HEK293 (cell line): ENCODE measurements at regions not wholly inside any gene's neighbourhood (a gene's known extent, or its start where the extent isn't known, plus 50 kb on each side); places are given as distances from the start of the nearest gene placed in this dataset.

Experiments
- CTCF ChIA-PET: fragments of 350-600 bp; formaldehyde crosslinking; extraction: SDS; loops from one replicate; lab custom pipeline; 2021; ENCODE audit warnings: antibody characterized with exemption; lab: Yijun Ruan, JAX
- POLR2A ChIA-PET: fragments of 300-600 bp; formaldehyde crosslinking; extraction: SDS; loops from one replicate; lab custom pipeline; 2020; ENCODE audit warnings: antibody characterized with exemption, inconsistent platforms; lab: Yijun Ruan, JAX
- H3K27ac ChIP-seq: fragments of 200-500 bp; sonication (Bioruptor generic); 2 replicates; pipeline ENCODE4 v1.5.1; 2014; ENCODE audit warnings: low read depth, low read length, control low read depth, inconsistent platforms; ENCODE audit errors: extremely low read depth
- H3K36me3 ChIP-seq, 2 experiments: fragments of 200-500 bp in 1 of 2; sonication (Bioruptor generic) in 1 of 2; 1 replicate in 1 of 2; 2 replicates in 1 of 2; pipeline ENCODE4 v1.5.1; 2014 to 2017; ENCODE audit warnings: inconsistent platforms in 2 of 2, low read length in 2 of 2; ENCODE audit not compliant: control insufficient read depth in 2 of 2, insufficient read depth in 1 of 2
- H3K4me1 ChIP-seq: fragments of 200-500 bp; sonication (Bioruptor generic); 2 replicates; pipeline ENCODE4 v1.5.1; 2014; ENCODE audit warnings: mild to moderate bottlenecking, low read length, inconsistent platforms; ENCODE audit not compliant: control insufficient read depth, insufficient read depth
- H3K4me3 ChIP-seq: 2 replicates; pipeline ENCODE4 v1.5.1; 2011; ENCODE audit warnings: low read depth, mild to moderate bottlenecking, control low read depth, low read length, moderate library complexity
- H3K9me3 ChIP-seq: fragments of 200-500 bp; sonication (Bioruptor generic); 2 replicates; pipeline ENCODE4 v1.5.1; 2014; ENCODE audit warnings: low read depth, low read length, inconsistent platforms; ENCODE audit not compliant: control insufficient read depth, insufficient read depth
- ELK4 ChIP-seq: IDR thresholded peaks from 2 replicates; pipeline ENCODE4 v1.6.1; 2011; ENCODE audit warnings: mild to moderate bottlenecking, low read depth, low read length, borderline replicate concordance
- FEZF1 ChIP-seq: fragments of 450-650 bp; formaldehyde crosslinking; IDR thresholded peaks from 2 replicates; pipeline ENCODE4 v1.5.1; 2016; ENCODE audit warnings: missing biosample characterization, missing genetic modification characterization
- HOXD13 ChIP-seq: sonication (generic); formaldehyde crosslinking; IDR thresholded peaks from 2 replicates; pipeline ENCODE4 v1.8.0; 2022; ENCODE audit warnings: missing genetic modification reagents, borderline replicate concordance
- PRDM1 ChIP-seq: fragments of 450-650 bp; formaldehyde crosslinking; IDR thresholded peaks from 2 replicates; pipeline ENCODE4; 2016; ENCODE audit warnings: missing biosample characterization, missing genetic modification characterization
- REPIN1 ChIP-seq: fragments of 450-650 bp; formaldehyde crosslinking; IDR thresholded peaks from 2 replicates; pipeline ENCODE4 v1.5.1; 2017; ENCODE audit warnings: missing biosample characterization, missing genetic modification characterization, low read depth
- SCRT1 ChIP-seq: fragments of 450-650 bp; formaldehyde crosslinking; IDR thresholded peaks from 2 replicates; pipeline ENCODE4 v1.5.1; 2016; ENCODE audit warnings: missing biosample characterization, missing genetic modification characterization, borderline replicate concordance
- TCF7L2 ChIP-seq: IDR thresholded peaks from 2 replicates; pipeline ENCODE4 v1.6.1; 2011; ENCODE audit warnings: low read depth, mild to moderate bottlenecking, inconsistent platforms, low read length, moderate library complexity, borderline replicate concordance
- ZFP3 ChIP-seq: fragments of 450-650 bp; formaldehyde crosslinking; IDR thresholded peaks from 2 replicates; pipeline ENCODE4 v1.5.1; 2016; ENCODE audit warnings: low read depth, missing biosample characterization, missing genetic modification characterization
- ZNF174 ChIP-seq: fragments of 450-650 bp; formaldehyde crosslinking; IDR thresholded peaks from 2 replicates; pipeline ENCODE4 v1.5.0; 2017; ENCODE audit warnings: missing biosample characterization, mild to moderate bottlenecking, missing genetic modification characterization
- ZNF248 ChIP-seq: fragments of 450-650 bp; formaldehyde crosslinking; IDR thresholded peaks from 2 replicates; pipeline ENCODE4 v1.5.1; 2017; ENCODE audit warnings: missing biosample characterization, missing genetic modification characterization
- ZNF37A ChIP-seq: fragments of 450-650 bp; IDR thresholded peaks from 2 replicates; pipeline ENCODE4 v1.5.1; 2018; ENCODE audit warnings: missing biosample characterization, missing genetic modification characterization
- ZNF426 ChIP-seq: fragments of 450-650 bp; formaldehyde crosslinking; IDR thresholded peaks from 2 replicates; pipeline ENCODE4 v1.5.1; 2017; ENCODE audit warnings: missing biosample characterization, missing genetic modification characterization, mild to moderate bottlenecking, inconsistent platforms, moderate library complexity
- ZNF544 ChIP-seq: fragments of 450-650 bp; formaldehyde crosslinking; IDR thresholded peaks from 2 replicates; pipeline ENCODE4 v1.5.0; 2017; ENCODE audit warnings: missing biosample characterization, missing genetic modification characterization
- ZNF555 ChIP-seq: fragments of 450-650 bp; formaldehyde crosslinking; conservative IDR thresholded peaks from 2 replicates; pipeline ENCODE4 v1.5.1; 2017; ENCODE audit warnings: missing biosample characterization, mild to moderate bottlenecking, missing genetic modification characterization, inconsistent platforms
- ZNF558 ChIP-seq: fragments of 450-650 bp; formaldehyde crosslinking; IDR thresholded peaks from 2 replicates; pipeline ENCODE4 v1.5.1; 2016; ENCODE audit warnings: missing biosample characterization, missing genetic modification characterization
- ZNF670 ChIP-seq: fragments of 450-650 bp; formaldehyde crosslinking; IDR thresholded peaks from 2 replicates; pipeline ENCODE4 v1.5.1; 2016; ENCODE audit warnings: missing biosample characterization, missing genetic modification characterization, low read depth
- TF ChIP-seq, protein P1 (sequence below): fragments of 450-650 bp; formaldehyde crosslinking; IDR thresholded peaks from 2 replicates; pipeline ENCODE4 v1.5.1; 2016; ENCODE audit warnings: missing biosample characterization, missing genetic modification characterization, low read depth
- TF ChIP-seq, protein P2 (sequence below): fragments of 450-650 bp; formaldehyde crosslinking; IDR thresholded peaks from 2 replicates; pipeline ENCODE4 v1.5.1; 2016; ENCODE audit warnings: missing biosample characterization, missing genetic modification characterization
- TF ChIP-seq, protein P3 (sequence below): fragments of 450-650 bp; formaldehyde crosslinking; IDR thresholded peaks from 2 replicates; pipeline ENCODE4 v1.5.1; 2017; ENCODE audit warnings: missing biosample characterization, missing genetic modification characterization
- TF ChIP-seq, protein P4 (sequence below): fragments of 450-650 bp; formaldehyde crosslinking; IDR thresholded peaks from 2 replicates; pipeline ENCODE4 v1.5.1; 2017; ENCODE audit warnings: missing biosample characterization, missing genetic modification characterization
- TF ChIP-seq, protein P5 (sequence below): fragments of 450-650 bp; formaldehyde crosslinking; IDR thresholded peaks from 2 replicates; pipeline ENCODE4 v1.5.0; 2017; ENCODE audit warnings: missing biosample characterization, missing genetic modification characterization, borderline replicate concordance
- TF ChIP-seq, protein P6 (sequence below): fragments of 450-650 bp; formaldehyde crosslinking; IDR thresholded peaks from 2 replicates; pipeline ENCODE4 v1.5.1; 2016; ENCODE audit warnings: missing biosample characterization, missing genetic modification characterization

GRCh38 chr3:107055181-107055942, 321.9 kb upstream of the CCDC54 start:
- POLR2A ChIA-PET = no interaction called here

DNA sequence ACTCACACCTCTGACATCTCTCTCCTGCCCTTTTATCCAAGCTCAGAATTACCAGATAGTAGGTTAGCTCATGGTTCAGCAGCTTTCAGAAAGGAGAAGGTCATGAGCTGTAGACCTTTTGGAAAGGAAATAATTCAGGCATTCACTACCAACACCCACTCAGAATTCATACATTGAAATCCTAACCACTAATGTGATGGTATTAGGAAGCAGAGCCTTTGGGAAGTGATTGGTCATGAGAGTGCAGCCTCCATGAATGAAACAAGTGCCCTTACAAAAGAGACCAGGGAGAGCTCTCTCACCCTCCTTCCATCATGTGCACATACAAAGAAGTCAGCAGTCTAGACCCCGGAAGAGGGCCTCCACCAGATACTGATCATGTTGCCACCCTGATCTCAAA, 315.8 kb upstream of the CCDC54 start:
- Histone ChIP-seq H3K36me3 (no peaks in the 10 kb centered on the region), H3K4me1 (no peaks in the 10 kb centered on the region), H3K4me3 (no peak overlapping the region), H3K9me3 (no peaks in the 10 kb centered on the region)
- CTCF ChIA-PET = interaction anchor here (0.5 kb wide), 1 partner anchor 1109 kb away, joined by 3 read pairs; no protein-coding TSS in a partner anchor
- TF ChIP-seq ZNF37A (tag by site-specific recombination) (no peak), HOXD13 (CRISPR knock-in tag) (no peak), ZNF174 (no peak), ZNF544 (no peak), ELK4 (no peak), ZNF248 (tag by site-specific recombination) (no peak), REPIN1 (tag by site-specific recombination) (no peak), FEZF1 (no peak), SCRT1 (tag by site-specific recombination) (no peak)
- TF ChIP-seq, protein P1, sequence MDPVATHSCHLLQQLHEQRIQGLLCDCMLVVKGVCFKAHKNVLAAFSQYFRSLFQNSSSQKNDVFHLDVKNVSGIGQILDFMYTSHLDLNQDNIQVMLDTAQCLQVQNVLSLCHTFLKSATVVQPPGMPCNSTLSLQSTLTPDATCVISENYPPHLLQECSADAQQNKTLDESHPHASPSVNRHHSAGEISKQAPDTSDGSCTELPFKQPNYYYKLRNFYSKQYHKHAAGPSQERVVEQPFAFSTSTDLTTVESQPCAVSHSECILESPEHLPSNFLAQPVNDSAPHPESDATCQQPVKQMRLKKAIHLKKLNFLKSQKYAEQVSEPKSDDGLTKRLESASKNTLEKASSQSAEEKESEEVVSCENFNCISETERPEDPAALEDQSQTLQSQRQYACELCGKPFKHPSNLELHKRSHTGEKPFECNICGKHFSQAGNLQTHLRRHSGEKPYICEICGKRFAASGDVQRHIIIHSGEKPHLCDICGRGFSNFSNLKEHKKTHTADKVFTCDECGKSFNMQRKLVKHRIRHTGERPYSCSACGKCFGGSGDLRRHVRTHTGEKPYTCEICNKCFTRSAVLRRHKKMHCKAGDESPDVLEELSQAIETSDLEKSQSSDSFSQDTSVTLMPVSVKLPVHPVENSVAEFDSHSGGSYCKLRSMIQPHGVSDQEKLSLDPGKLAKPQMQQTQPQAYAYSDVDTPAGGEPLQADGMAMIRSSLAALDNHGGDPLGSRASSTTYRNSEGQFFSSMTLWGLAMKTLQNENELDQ (tag by site-specific recombination) = no peak
- TF ChIP-seq, protein P2, sequence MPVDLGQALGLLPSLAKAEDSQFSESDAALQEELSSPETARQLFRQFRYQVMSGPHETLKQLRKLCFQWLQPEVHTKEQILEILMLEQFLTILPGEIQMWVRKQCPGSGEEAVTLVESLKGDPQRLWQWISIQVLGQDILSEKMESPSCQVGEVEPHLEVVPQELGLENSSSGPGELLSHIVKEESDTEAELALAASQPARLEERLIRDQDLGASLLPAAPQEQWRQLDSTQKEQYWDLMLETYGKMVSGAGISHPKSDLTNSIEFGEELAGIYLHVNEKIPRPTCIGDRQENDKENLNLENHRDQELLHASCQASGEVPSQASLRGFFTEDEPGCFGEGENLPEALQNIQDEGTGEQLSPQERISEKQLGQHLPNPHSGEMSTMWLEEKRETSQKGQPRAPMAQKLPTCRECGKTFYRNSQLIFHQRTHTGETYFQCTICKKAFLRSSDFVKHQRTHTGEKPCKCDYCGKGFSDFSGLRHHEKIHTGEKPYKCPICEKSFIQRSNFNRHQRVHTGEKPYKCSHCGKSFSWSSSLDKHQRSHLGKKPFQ (tag by site-specific recombination) = no peak
- TF ChIP-seq, protein P3, sequence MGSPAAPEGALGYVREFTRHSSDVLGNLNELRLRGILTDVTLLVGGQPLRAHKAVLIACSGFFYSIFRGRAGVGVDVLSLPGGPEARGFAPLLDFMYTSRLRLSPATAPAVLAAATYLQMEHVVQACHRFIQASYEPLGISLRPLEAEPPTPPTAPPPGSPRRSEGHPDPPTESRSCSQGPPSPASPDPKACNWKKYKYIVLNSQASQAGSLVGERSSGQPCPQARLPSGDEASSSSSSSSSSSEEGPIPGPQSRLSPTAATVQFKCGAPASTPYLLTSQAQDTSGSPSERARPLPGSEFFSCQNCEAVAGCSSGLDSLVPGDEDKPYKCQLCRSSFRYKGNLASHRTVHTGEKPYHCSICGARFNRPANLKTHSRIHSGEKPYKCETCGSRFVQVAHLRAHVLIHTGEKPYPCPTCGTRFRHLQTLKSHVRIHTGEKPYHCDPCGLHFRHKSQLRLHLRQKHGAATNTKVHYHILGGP (tag by site-specific recombination) = no peak
- TF ChIP-seq, all 188 proteins: peak for 0
- no peak overlapping the region for H3K27ac ChIP-seq
- POLR2A ChIA-PET = no interaction called here

More at GRCh38 chr3:107055181-107055942, 321.9 kb upstream of the CCDC54 start:
- CTCF ChIA-PET = interaction anchor here (0.6 kb wide), 1 partner anchor 9 kb away, joined by 3 read pairs; no protein-coding TSS in a partner anchor
- H3K4me1 ChIP-seq = no peaks in the 10 kb centered on the region
- H3K4me3 ChIP-seq = no peak overlapping the region
- TF ChIP-seq ZNF670 (tag by site-specific recombination) (no peak), ZNF555 (tag by site-specific recombination) (no peak), ZNF558 (tag by site-specific recombination) (no peak), TCF7L2 (no peak), PRDM1 (tag by site-specific recombination) (no peak), ZFP3 (no peak), ZNF426 (tag by site-specific recombination) (no peak)
- TF ChIP-seq, protein P4, sequence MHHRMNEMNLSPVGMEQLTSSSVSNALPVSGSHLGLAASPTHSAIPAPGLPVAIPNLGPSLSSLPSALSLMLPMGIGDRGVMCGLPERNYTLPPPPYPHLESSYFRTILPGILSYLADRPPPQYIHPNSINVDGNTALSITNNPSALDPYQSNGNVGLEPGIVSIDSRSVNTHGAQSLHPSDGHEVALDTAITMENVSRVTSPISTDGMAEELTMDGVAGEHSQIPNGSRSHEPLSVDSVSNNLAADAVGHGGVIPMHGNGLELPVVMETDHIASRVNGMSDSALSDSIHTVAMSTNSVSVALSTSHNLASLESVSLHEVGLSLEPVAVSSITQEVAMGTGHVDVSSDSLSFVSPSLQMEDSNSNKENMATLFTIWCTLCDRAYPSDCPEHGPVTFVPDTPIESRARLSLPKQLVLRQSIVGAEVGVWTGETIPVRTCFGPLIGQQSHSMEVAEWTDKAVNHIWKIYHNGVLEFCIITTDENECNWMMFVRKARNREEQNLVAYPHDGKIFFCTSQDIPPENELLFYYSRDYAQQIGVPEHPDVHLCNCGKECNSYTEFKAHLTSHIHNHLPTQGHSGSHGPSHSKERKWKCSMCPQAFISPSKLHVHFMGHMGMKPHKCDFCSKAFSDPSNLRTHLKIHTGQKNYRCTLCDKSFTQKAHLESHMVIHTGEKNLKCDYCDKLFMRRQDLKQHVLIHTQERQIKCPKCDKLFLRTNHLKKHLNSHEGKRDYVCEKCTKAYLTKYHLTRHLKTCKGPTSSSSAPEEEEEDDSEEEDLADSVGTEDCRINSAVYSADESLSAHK (tag by site-specific recombination) = no peak
- TF ChIP-seq, protein P5, sequence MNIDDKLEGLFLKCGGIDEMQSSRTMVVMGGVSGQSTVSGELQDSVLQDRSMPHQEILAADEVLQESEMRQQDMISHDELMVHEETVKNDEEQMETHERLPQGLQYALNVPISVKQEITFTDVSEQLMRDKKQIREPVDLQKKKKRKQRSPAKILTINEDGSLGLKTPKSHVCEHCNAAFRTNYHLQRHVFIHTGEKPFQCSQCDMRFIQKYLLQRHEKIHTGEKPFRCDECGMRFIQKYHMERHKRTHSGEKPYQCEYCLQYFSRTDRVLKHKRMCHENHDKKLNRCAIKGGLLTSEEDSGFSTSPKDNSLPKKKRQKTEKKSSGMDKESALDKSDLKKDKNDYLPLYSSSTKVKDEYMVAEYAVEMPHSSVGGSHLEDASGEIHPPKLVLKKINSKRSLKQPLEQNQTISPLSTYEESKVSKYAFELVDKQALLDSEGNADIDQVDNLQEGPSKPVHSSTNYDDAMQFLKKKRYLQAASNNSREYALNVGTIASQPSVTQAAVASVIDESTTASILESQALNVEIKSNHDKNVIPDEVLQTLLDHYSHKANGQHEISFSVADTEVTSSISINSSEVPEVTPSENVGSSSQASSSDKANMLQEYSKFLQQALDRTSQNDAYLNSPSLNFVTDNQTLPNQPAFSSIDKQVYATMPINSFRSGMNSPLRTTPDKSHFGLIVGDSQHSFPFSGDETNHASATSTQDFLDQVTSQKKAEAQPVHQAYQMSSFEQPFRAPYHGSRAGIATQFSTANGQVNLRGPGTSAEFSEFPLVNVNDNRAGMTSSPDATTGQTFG (tag by site-specific recombination) = no peak
- TF ChIP-seq, protein P6, sequence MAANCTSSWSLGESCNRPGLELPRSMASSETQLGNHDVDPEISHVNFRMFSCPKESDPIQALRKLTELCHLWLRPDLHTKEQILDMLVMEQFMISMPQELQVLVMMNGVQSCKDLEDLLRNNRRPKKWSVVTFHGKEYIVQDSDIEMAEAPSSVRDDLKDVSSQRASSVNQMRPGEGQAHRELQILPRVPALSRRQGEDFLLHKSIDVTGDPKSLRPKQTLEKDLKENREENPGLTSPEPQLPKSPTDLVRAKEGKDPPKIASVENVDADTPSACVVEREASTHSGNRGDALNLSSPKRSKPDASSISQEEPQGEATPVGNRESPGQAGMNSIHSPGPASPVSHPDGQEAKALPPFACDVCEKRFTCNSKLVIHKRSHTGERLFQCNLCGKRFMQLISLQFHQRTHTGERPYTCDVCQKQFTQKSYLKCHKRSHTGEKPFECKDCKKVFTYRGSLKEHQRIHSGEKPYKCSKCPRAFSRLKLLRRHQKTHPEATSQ (tag by site-specific recombination) = no peak
- H3K27ac ChIP-seq = no peak overlapping the region
- H3K36me3 ChIP-seq = no peaks in the 10 kb centered on the region
- no peaks in the 10 kb centered on the region for H3K9me3 ChIP-seq
